H1 (cell line): ENCODE measurements at regions not wholly inside any gene's neighbourhood (a gene's known extent, or its start where the extent isn't known, plus 50 kb on each side); places are given as distances from the start of the nearest gene placed in this dataset.

Source experiments
- CTCF ChIA-PET: fragments of 300-600 bp; sonication (Branson Sonifier 250); formaldehyde crosslinking; loops from one replicate; lab custom pipeline; 2021; ENCODE audit not compliant: partially characterized antibody; lab: Charles Lee
- POLR2A ChIA-PET: fragments of 300-600 bp; sonication (Branson Sonifier 250); formaldehyde crosslinking; loops from one replicate; lab custom pipeline; 2021; ENCODE audit warnings: inconsistent platforms; ENCODE audit not compliant: partially characterized antibody; lab: Charles Lee
- DNase-seq, 2 experiments: peaks; one replicate each; pipeline versions ENCODE4 v3.0.0 to v3.0.0-alpha.2; 2010 to 2022; ENCODE audit warnings: low spot score in 2 of 2, low read depth in 1 of 2, mixed read lengths in 1 of 2
- FAIRE-seq: peaks from 2 replicates; lab custom pipeline; 2011; peaks lifted over from hg19 to GRCh38; lab: Jason Lieb, UNC
- H2AFZ ChIP-seq: 2 replicates; pipeline ENCODE4 v1.8.1; 2012; ENCODE audit warnings: low read length, inconsistent platforms
- H2AK5ac ChIP-seq: 2 replicates; pipeline ENCODE4 v1.6.1; 2013; ENCODE audit warnings: low read depth, low read length
- H2BK120ac ChIP-seq: replicated peaks from 2 replicates; pipeline ENCODE3; 2013; ENCODE audit warnings: low read depth, low read length, inconsistent platforms
- H2BK12ac ChIP-seq: 2 replicates; pipeline ENCODE4 v1.6.1; 2013; ENCODE audit warnings: low read depth, low read length
- H2BK15ac ChIP-seq: 2 replicates; pipeline ENCODE4 v1.6.1; 2013; ENCODE audit warnings: low read length
- H2BK20ac ChIP-seq: 2 replicates; pipeline ENCODE4 v1.6.1; 2013; ENCODE audit warnings: low read length
- H2BK5ac ChIP-seq: 2 replicates; pipeline ENCODE4 v1.6.1; 2013; ENCODE audit warnings: low read depth, low read length
- H3K14ac ChIP-seq: 2 replicates; pipeline ENCODE4 v1.6.1; 2013; ENCODE audit warnings: inconsistent platforms; ENCODE audit not compliant: insufficient read length
- H3K18ac ChIP-seq: 2 replicates; pipeline ENCODE4 v1.6.1; 2013; ENCODE audit warnings: low read length; ENCODE audit errors: extremely low read depth
- H3K23ac ChIP-seq: 2 replicates; pipeline ENCODE4 v1.6.1; 2013; ENCODE audit warnings: inconsistent platforms; ENCODE audit not compliant: insufficient read length
- H3K23me2 ChIP-seq: 2 replicates; pipeline ENCODE4 v1.6.1; 2013; ENCODE audit warnings: low read depth, low read length
- H3K27ac ChIP-seq: 2 replicates; pipeline ENCODE4 v1.6.1; 2011; ENCODE audit warnings: low read depth, low read length, inconsistent platforms
- H3K27me3 ChIP-seq, 4 experiments: replicated peaks in 1 of 4; 1 replicate in 1 of 4; 2 replicates in 3 of 4; pipeline versions ENCODE4 v1.6.1 to v1.8.1; 2011 to 2013; ENCODE audit warnings: low read length in 3 of 4, mild to moderate bottlenecking in 3 of 4, inconsistent platforms in 2 of 4, mixed read lengths in 2 of 4, moderate library complexity in 1 of 4; ENCODE audit not compliant: control insufficient read depth in 3 of 4, insufficient read depth in 3 of 4; ENCODE audit errors: extremely low read depth in 1 of 4
- H3K36me3 ChIP-seq, 4 experiments: 2 replicates each; pipeline versions ENCODE4 v1.6.1 to v1.8.1; 2011 to 2013; ENCODE audit warnings: mild to moderate bottlenecking in 4 of 4, low read length in 3 of 4, moderate library complexity in 2 of 4, control low read depth in 1 of 4, inconsistent platforms in 1 of 4; ENCODE audit not compliant: insufficient read depth in 4 of 4, control insufficient read depth in 2 of 4
- H3K4ac ChIP-seq: replicated peaks from 2 replicates; pipeline ENCODE3; 2013; ENCODE audit warnings: low read length, low read depth, mixed read lengths, inconsistent platforms; ENCODE audit not compliant: insufficient read length
- H3K4me1 ChIP-seq, 4 experiments: replicated peaks in 1 of 4; 1 replicate in 1 of 4; 2 replicates in 3 of 4; pipeline versions ENCODE4 v1.6.1 to v1.8.1; 2011 to 2013; ENCODE audit warnings: low read length in 3 of 4, inconsistent platforms in 2 of 4, mixed read lengths in 1 of 4; ENCODE audit not compliant: insufficient read depth in 4 of 4, control insufficient read depth in 3 of 4
- H3K4me2 ChIP-seq, 2 experiments: 2 replicates each; pipeline versions ENCODE4 v1.6.1 to v1.8.1; 2011 to 2013; ENCODE audit warnings: low read depth in 2 of 2, low read length in 2 of 2, control low read depth in 1 of 2, inconsistent platforms in 1 of 2, mild to moderate bottlenecking in 1 of 2; ENCODE audit not compliant: insufficient read depth in 1 of 2
- H3K4me3 ChIP-seq, 4 experiments: fragments of 200-600, 300-600 bp in 1 of 4; sonication (generic), shearing (Covaris generic), sonication (Bioruptor Twin) in 1 of 4; 2 replicates each; pipeline versions ENCODE4 v1.5.1 to v1.8.1; 2011 to 2016; ENCODE audit warnings: low read length in 4 of 4, low read depth in 3 of 4, control low read depth in 2 of 4, inconsistent platforms in 2 of 4, mild to moderate bottlenecking in 2 of 4, mixed read lengths in 1 of 4, moderate library complexity in 1 of 4; ENCODE audit not compliant: insufficient read depth in 2 of 4; ENCODE audit errors: extremely low read depth in 1 of 4
- H3K56ac ChIP-seq: replicated peaks from 2 replicates; pipeline ENCODE3; 2013; ENCODE audit warnings: low read depth, mild to moderate bottlenecking, mixed read lengths, low read length, inconsistent platforms; ENCODE audit not compliant: insufficient read length
- H3K79me1 ChIP-seq: 2 replicates; pipeline ENCODE4 v1.6.1; 2013; ENCODE audit warnings: low read depth, low read length, control low read depth
- H3K79me2 ChIP-seq, 2 experiments: 2 replicates each; pipeline versions ENCODE4 v1.6.1 to v1.8.1; 2012 to 2013; ENCODE audit warnings: low read length in 2 of 2, mild to moderate bottlenecking in 2 of 2, inconsistent platforms in 1 of 2; ENCODE audit not compliant: insufficient read depth in 2 of 2, control insufficient read depth in 1 of 2
- H3K9ac ChIP-seq, 4 experiments: replicated peaks in 1 of 4; 1 replicate in 1 of 4; 2 replicates in 3 of 4; pipeline versions ENCODE4 v1.6.1 to v1.8.1; 2011 to 2013; ENCODE audit warnings: low read depth in 3 of 4, low read length in 3 of 4, control low read depth in 2 of 4, mild to moderate bottlenecking in 2 of 4, moderate library complexity in 2 of 4, inconsistent platforms in 1 of 4; ENCODE audit errors: extremely low read depth in 1 of 4
- H3K9me3 ChIP-seq, 2 experiments: 2 replicates each; pipeline versions ENCODE4 v1.6.1 to v1.8.1; 2012 to 2013; ENCODE audit warnings: mild to moderate bottlenecking in 2 of 2, moderate library complexity in 2 of 2, control low read depth in 1 of 2, inconsistent platforms in 1 of 2, low read depth in 1 of 2, low read length in 1 of 2, mixed read lengths in 1 of 2; ENCODE audit not compliant: insufficient read depth in 2 of 2
- H4K20me1 ChIP-seq, 2 experiments: replicated peaks in 1 of 2; 2 replicates each; pipeline versions ENCODE3 to v1.8.1; 2011 to 2013; ENCODE audit warnings: inconsistent platforms in 2 of 2, low read length in 2 of 2, mild to moderate bottlenecking in 1 of 2; ENCODE audit not compliant: insufficient read depth in 2 of 2, control insufficient read depth in 1 of 2
- H4K5ac ChIP-seq: 2 replicates; pipeline ENCODE4 v1.6.1; 2013; ENCODE audit warnings: low read length, low read depth, mixed read lengths, inconsistent platforms; ENCODE audit not compliant: insufficient read length
- H4K8ac ChIP-seq: 2 replicates; pipeline ENCODE4 v1.8.0; 2013; ENCODE audit warnings: mild to moderate bottlenecking, moderate library complexity, low read length, inconsistent platforms; ENCODE audit not compliant: insufficient read depth; ENCODE audit errors: extremely low read depth
- H4K91ac ChIP-seq: replicated peaks from 2 replicates; pipeline ENCODE3; 2013; ENCODE audit warnings: low read length, mixed read lengths, inconsistent platforms; ENCODE audit not compliant: insufficient read length
- HDAC2 ChIP-seq, 2 experiments: fragments of 300-600 bp in 1 of 2; sonication (generic) in 1 of 2; IDR thresholded peaks; 2 replicates each; pipeline ENCODE4 v1.6.1; 2011 to 2012; ENCODE audit warnings: low read depth in 2 of 2, low read length in 2 of 2, mild to moderate bottlenecking in 2 of 2, moderate library complexity in 2 of 2, borderline replicate concordance in 1 of 2, inconsistent platforms in 1 of 2
- JUND ChIP-seq: IDR thresholded peaks from 2 replicates; pipeline ENCODE4 v1.6.1; 2011; ENCODE audit warnings: mild to moderate bottlenecking, improper control_type of control experiment, low read length
- KDM4A ChIP-seq: IDR thresholded peaks from one replicate; pipeline ENCODE4 v1.7.1; 2012; ENCODE audit warnings: low read depth, mild to moderate bottlenecking, moderate library complexity, low read length, inconsistent platforms; ENCODE audit not compliant: severe bottlenecking
- PHF8 ChIP-seq: fragments of 200-600 bp; sonication (generic); conservative IDR thresholded peaks from 2 replicates; pipeline ENCODE4 v1.7.1; 2012; ENCODE audit warnings: low read depth, mild to moderate bottlenecking, inconsistent platforms, low read length, moderate library complexity
- POLR2A ChIP-seq, 2 experiments: IDR thresholded peaks; 1 replicate in 1 of 2; 2 replicates in 1 of 2; pipeline ENCODE4 v1.6.1; 2011; ENCODE audit warnings: low read depth in 2 of 2, low read length in 2 of 2, mild to moderate bottlenecking in 2 of 2; ENCODE audit errors: control extremely low read depth in 1 of 2
- POLR2AphosphoS5 ChIP-seq: IDR thresholded peaks from 2 replicates; pipeline ENCODE4 v1.6.1; 2011; ENCODE audit warnings: low read depth, low read length
- RAD21 ChIP-seq, 2 experiments: IDR thresholded peaks in 1 of 2; conservative IDR thresholded peaks in 1 of 2; 2 replicates each; pipeline ENCODE4 v1.6.1; 2011; ENCODE audit warnings: low read depth in 2 of 2, low read length in 2 of 2, improper control_type of control experiment in 1 of 2, inconsistent platforms in 1 of 2, mild to moderate bottlenecking in 1 of 2, moderate library complexity in 1 of 2
- SP1 ChIP-seq: IDR thresholded peaks from 2 replicates; pipeline ENCODE4 v1.6.1; 2011; ENCODE audit warnings: low read depth, low read length
- SP2 ChIP-seq: IDR thresholded peaks from 2 replicates; pipeline ENCODE4 v1.6.1; 2012; ENCODE audit warnings: mild to moderate bottlenecking, low read length, inconsistent platforms
- TAF7 ChIP-seq: optimal IDR thresholded peaks from 2 replicates; pipeline ENCODE3; 2011; ENCODE audit warnings: low read depth, mild to moderate bottlenecking, inconsistent platforms, low read length, moderate library complexity, borderline replicate concordance
- WGBS, 2 experiments: shearing (Covaris generic) in 1 of 2; methylation state at CpG; one replicate each; pipeline versions ENCODE4 v1.1.6 to v1.1.7; 2013 to 2015; ENCODE audit warnings: low lambda C conversion rate in 2 of 2, mixed read lengths in 2 of 2, inconsistent platforms in 1 of 2, low coverage in 1 of 2, missing lambda C conversion rate in 1 of 2; ENCODE audit not compliant: insufficient replicate concordance in 2 of 2, insufficient coverage in 1 of 2, insufficient read length in 1 of 2; ENCODE audit errors: extremely low coverage in 1 of 2, missing lambda C conversion rate in 1 of 2; 5-methylcytosine and 5-hydroxymethylcytosine counted together

GRCh38 chr2:41101281-41101680, 649.4 kb upstream of the SLC8A1 start:
- H2BK15ac ChIP-seq: no peak overlapping the region
- DNase-seq: no peak
- no peaks in the 10 kb centered on the region for H3K36me3 ChIP-seq
- no peaks in the 10 kb centered on the region for H3K79me1 ChIP-seq
- H3K23me2 ChIP-seq: no peaks in the 10 kb centered on the region
- no peak overlapping the region for H3K14ac ChIP-seq
- H3K4me3 ChIP-seq: no peak overlapping the region
- H3K27ac ChIP-seq: no peak overlapping the region
- no peak overlapping the region for H4K91ac ChIP-seq
- H3K79me2 ChIP-seq: no peaks in the 10 kb centered on the region
- H3K4ac ChIP-seq: no peak overlapping the region
- H2BK12ac ChIP-seq: no peak overlapping the region
- ChIA-PET POLR2A (no interaction called here), CTCF (interaction anchor here (0.7 kb wide), 1 partner anchor 27 kb away, joined by 3 read pairs; no protein-coding TSS in a partner anchor)
- H4K8ac ChIP-seq: no peak overlapping the region
- no peak for FAIRE-seq
- H2BK120ac ChIP-seq: no peak overlapping the region
- H3K27me3 ChIP-seq: no peaks in the 10 kb centered on the region
- H4K5ac ChIP-seq: no peak overlapping the region
- 30% methylated on average over 1 of the region's 1 CpG; no CpG with 5 or more reads in 1 of the 2 experiments for WGBS, 2 experiments
- no peak overlapping the region for H2BK5ac ChIP-seq
- H2AFZ ChIP-seq: no peak overlapping the region
- no peak overlapping the region for H3K56ac ChIP-seq
- H3K9ac ChIP-seq: no peak overlapping the region
- no peaks in the 10 kb centered on the region for H4K20me1 ChIP-seq
- H2AK5ac ChIP-seq: no peak overlapping the region
- TF ChIP-seq HDAC2 (IDR thresholded peaks at IDR 0.05; ENCODE audit: borderline replicate concordance in 1 of 2, low read depth in 2 of 2, low read length in 2 of 2): no peak
- no peak for TF ChIP-seq SP2
- no peak for TF ChIP-seq SP1
- no peak for TF ChIP-seq PHF8
- no peak for TF ChIP-seq KDM4A
- no peak for TF ChIP-seq JUND
- no peak for TF ChIP-seq TAF7
- no peak for TF ChIP-seq POLR2AphosphoS5
- no peak for TF ChIP-seq POLR2A (IDR thresholded peaks at IDR 0.05; ENCODE audit: control extremely low read depth in 1 of 2, low read depth in 2 of 2, low read length in 2 of 2)
- TF ChIP-seq RAD21 (IDR thresholded peaks at IDR 0.05 in 1 of 2, conservative IDR thresholded peaks at IDR 0.05 in 1 of 2; ENCODE audit: low read depth in 2 of 2, low read length in 2 of 2): no peak
- H2BK20ac ChIP-seq: no peak overlapping the region
- no peak overlapping the region for H3K18ac ChIP-seq
- no peaks in the 10 kb centered on the region for H3K4me1 ChIP-seq
- H3K4me2 ChIP-seq: no peak overlapping the region
- no peaks in the 10 kb centered on the region for H3K9me3 ChIP-seq
- no peak overlapping the region for H3K23ac ChIP-seq
